Liver (tissue), 8 donors: ENCODE measurements at regions not wholly inside any gene's neighbourhood (a gene's known extent, or its start where the extent isn't known, plus 50 kb on each side); places are given as distances from the start of the nearest gene placed in this dataset.
A peak's percentile ranks its signal among the peaks of the same experiment; 100 is the strongest.

Source experiments
- DNase-seq: peaks from one replicate; pipeline ENCODE4 v3.0.0-alpha.2; 2017; ENCODE audit warnings: low spot score
- H3K27ac ChIP-seq, 2 donors: one replicate each; pipeline ENCODE4 v1.7.0; 2013; ENCODE audit warnings: inconsistent platforms in 2 of 2, low read length in 2 of 2, control low read depth in 1 of 2, low read depth in 1 of 2, mild to moderate bottlenecking in 1 of 2
- H3K27me3 ChIP-seq, 4 donors: one replicate each; pipeline versions ENCODE4 v1.6.1 to v1.7.0; 2013; ENCODE audit warnings: low read length in 3 of 4, inconsistent platforms in 1 of 4, mild to moderate bottlenecking in 1 of 4, moderate library complexity in 1 of 4; ENCODE audit not compliant: control insufficient read depth in 4 of 4, insufficient read depth in 4 of 4
- H3K36me3 ChIP-seq, 4 donors: one replicate each; pipeline versions ENCODE4 v1.6.1 to v1.7.0; 2013; ENCODE audit warnings: low read length in 3 of 4, mild to moderate bottlenecking in 3 of 4, low read depth in 1 of 4, moderate library complexity in 1 of 4; ENCODE audit not compliant: control insufficient read depth in 4 of 4, insufficient read depth in 3 of 4
- H3K4me1 ChIP-seq, 4 donors: one replicate each; pipeline versions ENCODE4 v1.6.1 to v1.7.0; 2013; ENCODE audit warnings: low read length in 3 of 4, mild to moderate bottlenecking in 3 of 4, moderate library complexity in 1 of 4; ENCODE audit not compliant: control insufficient read depth in 4 of 4, insufficient read depth in 4 of 4
- H3K4me3 ChIP-seq, 3 donors: one replicate each; pipeline versions ENCODE4 v1.6.1 to v1.7.0; 2013; ENCODE audit warnings: low read length in 3 of 3, control low read depth in 1 of 3, low read depth in 1 of 3, mild to moderate bottlenecking in 1 of 3
- H3K9ac ChIP-seq, 2 donors: one replicate each; pipeline ENCODE4 v1.7.0; 2013; ENCODE audit warnings: low read length in 2 of 2, mild to moderate bottlenecking in 2 of 2, moderate library complexity in 2 of 2, control low read depth in 1 of 2, low read depth in 1 of 2
- H3K9me3 ChIP-seq, 4 donors: one replicate each; pipeline versions ENCODE4 v1.6.1 to v1.7.0; 2013; ENCODE audit warnings: low read length in 3 of 4; ENCODE audit not compliant: control insufficient read depth in 4 of 4
- EGR1 ChIP-seq, 2 donors: IDR thresholded peaks; 2 replicates each; pipeline ENCODE4 v1.6.1; 2016 to 2018; ENCODE audit warnings: antibody characterized with exemption in 2 of 2, low read depth in 2 of 2
- FOXA1 ChIP-seq: IDR thresholded peaks from 2 replicates; pipeline ENCODE4 v1.6.1; 2016; ENCODE audit warnings: antibody characterized with exemption
- GABPA ChIP-seq, 2 donors: IDR thresholded peaks in 1 of 2; conservative IDR thresholded peaks in 1 of 2; 2 replicates each; pipeline ENCODE4 v1.6.1; 2016; ENCODE audit warnings: antibody characterized with exemption in 2 of 2, mild to moderate bottlenecking in 1 of 2, moderate library complexity in 1 of 2
- HNF4A ChIP-seq, 2 donors: conservative IDR thresholded peaks; 2 replicates each; pipeline ENCODE4 v1.6.1; 2016; ENCODE audit warnings: antibody characterized with exemption in 2 of 2, mild to moderate bottlenecking in 2 of 2
- HNF4G ChIP-seq: IDR thresholded peaks from 2 replicates; pipeline ENCODE4 v1.6.1; 2016; ENCODE audit warnings: antibody characterized with exemption
- NR2F2 ChIP-seq: IDR thresholded peaks from 2 replicates; pipeline ENCODE4 v1.6.1; 2016; ENCODE audit warnings: antibody characterized with exemption
- RAD21 ChIP-seq, 2 donors: IDR thresholded peaks; 2 replicates each; pipeline ENCODE4 v1.6.1; 2016; ENCODE audit warnings: antibody characterized with exemption in 2 of 2, mild to moderate bottlenecking in 2 of 2
- RXRA ChIP-seq, 2 donors: IDR thresholded peaks; 2 replicates each; pipeline ENCODE4 v1.6.1; 2017 to 2018; ENCODE audit warnings: antibody characterized with exemption in 2 of 2, mild to moderate bottlenecking in 1 of 2
- SP1 ChIP-seq: IDR thresholded peaks from 2 replicates; pipeline ENCODE4 v1.6.1; 2018; ENCODE audit warnings: antibody characterized with exemption, mild to moderate bottlenecking
- TAF1 ChIP-seq: conservative IDR thresholded peaks from 2 replicates; pipeline ENCODE4 v1.6.1; 2016; ENCODE audit warnings: antibody characterized with exemption, mild to moderate bottlenecking
- YY1 ChIP-seq: IDR thresholded peaks from 2 replicates; pipeline ENCODE4 v1.6.1; 2016; ENCODE audit warnings: antibody characterized with exemption, mild to moderate bottlenecking
- WGBS: extraction: QIAGEN DNeasy Blood & Tissue Kit; methylation state at CpG from one replicate; pipeline ENCODE4 v1.1.7; 2013; 5-methylcytosine and 5-hydroxymethylcytosine counted together
- TF ChIP-seq, protein P1 (sequence below): IDR thresholded peaks from 2 replicates; pipeline ENCODE4 v1.6.1; 2016; ENCODE audit warnings: antibody characterized with exemption
- TF ChIP-seq, protein P2 (sequence below): IDR thresholded peaks from 2 replicates; pipeline ENCODE4 v1.6.1; 2016; ENCODE audit warnings: antibody characterized with exemption
- TF ChIP-seq, protein P3 (sequence below): IDR thresholded peaks from 2 replicates; pipeline ENCODE4 v1.6.1; 2016; ENCODE audit warnings: antibody characterized with exemption, mild to moderate bottlenecking
- TF ChIP-seq, protein P4 (sequence below): IDR thresholded peaks from 2 replicates; pipeline ENCODE4 v1.6.1; 2016; ENCODE audit warnings: antibody characterized with exemption
- TF ChIP-seq, protein P5 (sequence below): fragments of 150-350 bp; IDR thresholded peaks from 2 replicates; pipeline ENCODE4 v1.5.1; 2017; ENCODE audit warnings: improper control_type of control experiment, low read depth, low read length; ENCODE audit not compliant: missing input control
- donor health status: healthy.
- donor health status: healthy.
- donor health status: healthy.
- donor health status: healthy.
- donor health status: healthy.

- TF ChIP-seq, protein P1, sequence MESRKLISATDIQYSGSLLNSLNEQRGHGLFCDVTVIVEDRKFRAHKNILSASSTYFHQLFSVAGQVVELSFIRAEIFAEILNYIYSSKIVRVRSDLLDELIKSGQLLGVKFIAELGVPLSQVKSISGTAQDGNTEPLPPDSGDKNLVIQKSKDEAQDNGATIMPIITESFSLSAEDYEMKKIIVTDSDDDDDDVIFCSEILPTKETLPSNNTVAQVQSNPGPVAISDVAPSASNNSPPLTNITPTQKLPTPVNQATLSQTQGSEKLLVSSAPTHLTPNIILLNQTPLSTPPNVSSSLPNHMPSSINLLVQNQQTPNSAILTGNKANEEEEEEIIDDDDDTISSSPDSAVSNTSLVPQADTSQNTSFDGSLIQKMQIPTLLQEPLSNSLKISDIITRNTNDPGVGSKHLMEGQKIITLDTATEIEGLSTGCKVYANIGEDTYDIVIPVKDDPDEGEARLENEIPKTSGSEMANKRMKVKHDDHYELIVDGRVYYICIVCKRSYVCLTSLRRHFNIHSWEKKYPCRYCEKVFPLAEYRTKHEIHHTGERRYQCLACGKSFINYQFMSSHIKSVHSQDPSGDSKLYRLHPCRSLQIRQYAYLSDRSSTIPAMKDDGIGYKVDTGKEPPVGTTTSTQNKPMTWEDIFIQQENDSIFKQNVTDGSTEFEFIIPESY, result peak; percentile 55
- no peak for TF ChIP-seq EGR1 (IDR thresholded peaks at IDR 0.05; ENCODE audit: low read depth in 2 of 2)
- no peak for TF ChIP-seq TAF1
- peak; percentile 76 to 94 for TF ChIP-seq RXRA (IDR thresholded peaks at IDR 0.05)
- peak; percentile 85 for TF ChIP-seq YY1
- peak in 1 of 2 donors; percentile 52 for TF ChIP-seq GABPA (IDR thresholded peaks at IDR 0.05 in 1 of 2, conservative IDR thresholded peaks at IDR 0.05 in 1 of 2)
- TF ChIP-seq HNF4A (conservative IDR thresholded peaks at IDR 0.05), result peak; percentile 52 to 88
- TF ChIP-seq, protein P2, sequence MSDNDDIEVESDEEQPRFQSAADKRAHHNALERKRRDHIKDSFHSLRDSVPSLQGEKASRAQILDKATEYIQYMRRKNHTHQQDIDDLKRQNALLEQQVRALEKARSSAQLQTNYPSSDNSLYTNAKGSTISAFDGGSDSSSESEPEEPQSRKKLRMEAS, result peak; percentile 87
Observed at GRCh38 chr9:82558855-82559630, 503.9 kb downstream of the RASEF start (continued).

DNA sequence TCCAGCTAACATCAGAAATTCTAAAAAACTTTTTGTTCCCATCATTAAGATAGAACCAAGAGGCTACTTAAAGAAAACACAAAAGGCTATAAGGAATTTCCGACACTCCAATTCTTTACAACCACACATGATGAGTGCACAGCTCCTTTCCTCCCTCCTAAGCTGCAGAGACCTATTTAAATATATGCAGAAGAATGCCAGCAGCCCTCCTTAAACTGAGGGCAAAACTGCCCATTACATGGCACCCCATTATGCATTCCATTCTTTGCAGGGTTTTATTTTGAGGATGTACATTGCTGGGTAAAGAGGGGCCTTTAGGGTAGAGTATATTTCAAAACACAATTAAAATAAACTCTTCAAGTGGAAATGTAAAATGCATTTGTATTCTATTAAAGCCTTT, 502.9 kb downstream of the RASEF start:
- DNase-seq, result no peak
- peak overlapping the region; percentile 75 to 84 for H3K27ac ChIP-seq
- TF ChIP-seq SP1 (no peak), TAF1 (no peak), HNF4G (no peak), RAD21 (IDR thresholded peaks at IDR 0.05) (no peak)
- TF ChIP-seq, protein P3, sequence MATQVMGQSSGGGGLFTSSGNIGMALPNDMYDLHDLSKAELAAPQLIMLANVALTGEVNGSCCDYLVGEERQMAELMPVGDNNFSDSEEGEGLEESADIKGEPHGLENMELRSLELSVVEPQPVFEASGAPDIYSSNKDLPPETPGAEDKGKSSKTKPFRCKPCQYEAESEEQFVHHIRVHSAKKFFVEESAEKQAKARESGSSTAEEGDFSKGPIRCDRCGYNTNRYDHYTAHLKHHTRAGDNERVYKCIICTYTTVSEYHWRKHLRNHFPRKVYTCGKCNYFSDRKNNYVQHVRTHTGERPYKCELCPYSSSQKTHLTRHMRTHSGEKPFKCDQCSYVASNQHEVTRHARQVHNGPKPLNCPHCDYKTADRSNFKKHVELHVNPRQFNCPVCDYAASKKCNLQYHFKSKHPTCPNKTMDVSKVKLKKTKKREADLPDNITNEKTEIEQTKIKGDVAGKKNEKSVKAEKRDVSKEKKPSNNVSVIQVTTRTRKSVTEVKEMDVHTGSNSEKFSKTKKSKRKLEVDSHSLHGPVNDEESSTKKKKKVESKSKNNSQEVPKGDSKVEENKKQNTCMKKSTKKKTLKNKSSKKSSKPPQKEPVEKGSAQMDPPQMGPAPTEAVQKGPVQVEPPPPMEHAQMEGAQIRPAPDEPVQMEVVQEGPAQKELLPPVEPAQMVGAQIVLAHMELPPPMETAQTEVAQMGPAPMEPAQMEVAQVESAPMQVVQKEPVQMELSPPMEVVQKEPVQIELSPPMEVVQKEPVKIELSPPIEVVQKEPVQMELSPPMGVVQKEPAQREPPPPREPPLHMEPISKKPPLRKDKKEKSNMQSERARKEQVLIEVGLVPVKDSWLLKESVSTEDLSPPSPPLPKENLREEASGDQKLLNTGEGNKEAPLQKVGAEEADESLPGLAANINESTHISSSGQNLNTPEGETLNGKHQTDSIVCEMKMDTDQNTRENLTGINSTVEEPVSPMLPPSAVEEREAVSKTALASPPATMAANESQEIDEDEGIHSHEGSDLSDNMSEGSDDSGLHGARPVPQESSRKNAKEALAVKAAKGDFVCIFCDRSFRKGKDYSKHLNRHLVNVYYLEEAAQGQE, result no peak
- TF ChIP-seq, protein P4, sequence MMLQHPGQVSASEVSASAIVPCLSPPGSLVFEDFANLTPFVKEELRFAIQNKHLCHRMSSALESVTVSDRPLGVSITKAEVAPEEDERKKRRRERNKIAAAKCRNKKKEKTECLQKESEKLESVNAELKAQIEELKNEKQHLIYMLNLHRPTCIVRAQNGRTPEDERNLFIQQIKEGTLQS, result no peak
- 93% methylated on average over 1 of the region's 1 CpG for WGBS
- no peak overlapping the region for H3K9ac ChIP-seq
- H3K9me3 ChIP-seq, result no peaks in the 10 kb centered on the region
- H3K4me1 ChIP-seq, result peaks cover 3 to 37% (median 28%) of the 10 kb centered on the region in 4 donors
- H3K36me3 ChIP-seq, result no peaks in the 10 kb centered on the region
- no peaks in the 10 kb centered on the region for H3K27me3 ChIP-seq
- H3K4me3 ChIP-seq, result no peak overlapping the region

DNA sequence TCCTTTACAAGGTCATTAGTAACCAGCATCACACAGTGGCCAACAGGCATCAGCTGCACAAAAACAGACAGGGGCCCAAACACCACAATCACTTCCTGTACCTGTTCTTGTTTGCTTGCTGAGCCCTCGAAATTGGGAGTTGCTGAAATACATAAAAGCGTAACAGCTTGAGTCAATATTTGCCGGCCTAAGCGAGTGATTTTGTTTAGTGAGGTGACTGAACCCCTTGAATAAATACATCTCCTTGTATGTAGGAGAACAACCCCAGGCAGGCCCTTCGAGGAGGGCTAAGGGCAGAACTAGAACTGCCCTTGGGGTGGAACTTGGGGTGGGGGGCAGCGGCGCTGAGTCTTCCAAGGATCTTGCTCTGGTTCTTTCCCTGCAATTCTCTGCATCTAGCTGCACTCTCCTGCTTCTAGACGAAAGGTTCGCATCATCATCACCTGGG, 502.5 kb downstream of the RASEF start:
- Histone ChIP-seq H3K36me3 (no peaks in the 10 kb centered on the region), H3K27ac (peak overlapping the region; percentile 75 to 84), H3K9ac (no peak overlapping the region), H3K4me3 (no peak overlapping the region), H3K27me3 (no peaks in the 10 kb centered on the region), H3K9me3 (no peaks in the 10 kb centered on the region), H3K4me1 (peaks cover 6 to 36% (median 27%) of the 10 kb centered on the region in 4 donors)
- DNase-seq, result no peak
- 32% methylated on average over 9 of the region's 9 CpGs for whole genome bisulfite sequencing
- TF ChIP-seq FOXA1 (peak; percentile 98), NR2F2 (no peak), HNF4G (no peak), YY1 (peak; percentile 84), TAF1 (no peak)
- TF ChIP-seq, protein P5, sequence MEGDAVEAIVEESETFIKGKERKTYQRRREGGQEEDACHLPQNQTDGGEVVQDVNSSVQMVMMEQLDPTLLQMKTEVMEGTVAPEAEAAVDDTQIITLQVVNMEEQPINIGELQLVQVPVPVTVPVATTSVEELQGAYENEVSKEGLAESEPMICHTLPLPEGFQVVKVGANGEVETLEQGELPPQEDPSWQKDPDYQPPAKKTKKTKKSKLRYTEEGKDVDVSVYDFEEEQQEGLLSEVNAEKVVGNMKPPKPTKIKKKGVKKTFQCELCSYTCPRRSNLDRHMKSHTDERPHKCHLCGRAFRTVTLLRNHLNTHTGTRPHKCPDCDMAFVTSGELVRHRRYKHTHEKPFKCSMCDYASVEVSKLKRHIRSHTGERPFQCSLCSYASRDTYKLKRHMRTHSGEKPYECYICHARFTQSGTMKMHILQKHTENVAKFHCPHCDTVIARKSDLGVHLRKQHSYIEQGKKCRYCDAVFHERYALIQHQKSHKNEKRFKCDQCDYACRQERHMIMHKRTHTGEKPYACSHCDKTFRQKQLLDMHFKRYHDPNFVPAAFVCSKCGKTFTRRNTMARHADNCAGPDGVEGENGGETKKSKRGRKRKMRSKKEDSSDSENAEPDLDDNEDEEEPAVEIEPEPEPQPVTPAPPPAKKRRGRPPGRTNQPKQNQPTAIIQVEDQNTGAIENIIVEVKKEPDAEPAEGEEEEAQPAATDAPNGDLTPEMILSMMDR, result no peak
- TF ChIP-seq, protein P1, result peak; percentile 82
- TF ChIP-seq, protein P4, result peak; percentile 36
